ENCODE measurements at regions not wholly inside any gene's neighbourhood (a gene's known extent, or its start where the extent isn't known, plus 50 kb on each side); places are given as distances from the start of the nearest gene placed in this dataset.

DNA sequence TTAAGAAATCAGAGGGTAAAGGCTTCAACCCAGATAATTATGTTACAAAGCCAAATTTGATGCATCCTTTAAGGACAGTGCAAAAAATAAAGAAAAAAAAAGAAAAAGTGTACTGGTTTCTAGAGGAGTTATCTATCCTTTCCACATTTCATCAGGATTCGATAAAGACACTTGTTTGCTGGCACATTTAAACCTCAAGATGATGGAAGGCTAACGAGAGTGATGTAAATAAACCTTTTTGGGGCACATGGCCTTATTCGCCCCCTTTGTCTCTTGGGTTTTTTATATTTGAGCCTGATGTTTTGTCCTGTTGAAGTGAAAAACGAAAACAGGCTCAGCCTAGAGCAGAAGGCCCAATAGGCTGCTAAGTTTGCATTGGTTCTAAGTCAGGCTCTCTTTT, 416.5 kb downstream of the TAF11L14 start:
- no peak for TF ChIP-seq CTCF (IDR thresholded peaks at IDR 0.05)
- no peak for TF ChIP-seq POLR2A (IDR thresholded peaks at IDR 0.05)
- Histone ChIP-seq H3K27ac (no peak overlapping the region), H3K4me1 (no peaks in the 10 kb centered on the region), H3K27me3 (no peaks in the 10 kb centered on the region), H3K36me3 (no peaks in the 10 kb centered on the region), H3K9me3 (no peaks in the 10 kb centered on the region), H3K4me3 (no peak overlapping the region)
- intact Hi-C loops (cut with DNase I; ENCODE audit: low total_unique reads) = no loop called here
- no peak for DNase-seq

DNA sequence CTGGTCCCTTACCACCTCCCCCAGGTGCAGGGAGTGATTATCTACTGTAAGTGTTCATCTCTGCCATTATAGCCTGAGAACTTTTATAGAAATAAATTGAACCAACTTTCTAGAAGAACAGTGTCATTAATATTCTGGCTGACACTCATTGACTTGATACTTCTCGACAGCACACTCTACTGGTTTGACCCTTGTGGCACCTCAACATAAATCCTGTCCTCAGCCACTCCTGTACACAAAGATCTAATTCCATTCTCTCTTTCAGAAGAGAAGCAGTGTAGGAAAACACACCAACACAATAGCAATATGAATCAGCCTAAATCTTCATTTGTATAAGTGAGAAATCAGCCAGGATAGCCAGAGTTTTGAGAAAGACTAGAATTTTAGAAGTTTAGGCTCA, 417.7 kb downstream of the TAF11L14 start:
- H3K36me3 ChIP-seq = no peaks in the 10 kb centered on the region
- no peaks in the 10 kb centered on the region for H3K4me1 ChIP-seq
- DNase-seq = no peak
- no peaks in the 10 kb centered on the region for H3K27me3 ChIP-seq
- no peaks in the 10 kb centered on the region for H3K9me3 ChIP-seq
- no peak for TF ChIP-seq POLR2A (IDR thresholded peaks at IDR 0.05)
- TF ChIP-seq CTCF (IDR thresholded peaks at IDR 0.05) = no peak
- H3K27ac ChIP-seq = no peak overlapping the region
- intact Hi-C loops (cut with DNase I; ENCODE audit: low total_unique reads) = no loop called here
- no peak overlapping the region for H3K4me3 ChIP-seq

DNA sequence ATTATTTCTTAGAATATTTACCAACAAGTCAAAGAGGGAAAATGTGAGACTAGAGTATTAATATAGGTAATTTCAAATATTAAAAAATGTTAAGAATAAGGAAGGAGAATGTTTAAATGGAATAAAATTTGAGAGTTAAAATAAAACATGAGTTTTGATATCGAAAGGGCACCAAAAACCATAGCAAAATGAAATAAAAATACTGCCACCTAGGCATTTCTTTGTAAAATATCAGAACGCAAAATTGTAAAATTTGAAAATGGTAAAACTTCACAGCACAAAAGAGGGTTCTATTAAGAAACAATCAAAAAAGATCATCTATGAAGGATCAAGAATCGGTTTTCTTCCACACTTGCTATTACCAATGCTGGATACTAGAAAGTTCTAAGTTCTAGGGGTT, 418.3 kb downstream of the TAF11L14 start:
- no peak overlapping the region for H3K27ac ChIP-seq
- no peaks in the 10 kb centered on the region for H3K4me1 ChIP-seq
- no peak overlapping the region for H3K4me3 ChIP-seq
- no peaks in the 10 kb centered on the region for H3K36me3 ChIP-seq
- TF ChIP-seq CTCF (IDR thresholded peaks at IDR 0.05) = no peak
- TF ChIP-seq POLR2A (IDR thresholded peaks at IDR 0.05) = no peak
- intact Hi-C loops (cut with DNase I; ENCODE audit: low total_unique reads) = no loop called here
- DNase-seq = no peak
- no peaks in the 10 kb centered on the region for H3K27me3 ChIP-seq
- H3K9me3 ChIP-seq = no peaks in the 10 kb centered on the region

DNA sequence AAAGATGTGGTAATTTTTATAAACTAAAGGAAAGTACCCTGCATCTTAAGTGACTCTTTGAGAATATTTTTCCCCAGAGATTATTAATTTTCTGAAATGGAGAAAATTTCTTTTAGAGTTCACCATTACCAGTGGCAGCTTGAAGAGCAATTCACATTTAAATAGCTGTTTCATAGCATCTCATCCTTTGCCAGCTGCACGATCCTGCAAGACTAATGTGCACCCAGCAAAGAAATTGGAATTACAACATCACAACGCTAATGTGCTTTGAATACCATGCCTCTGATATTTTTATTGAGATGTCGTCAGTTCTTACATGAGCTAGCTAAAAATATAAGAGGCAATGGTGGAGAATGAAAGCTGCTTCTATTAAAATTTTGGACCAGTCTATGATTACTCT, 423.5 kb downstream of the TAF11L14 start:
- no peak overlapping the region for H3K4me3 ChIP-seq
- no peak overlapping the region for H3K27ac ChIP-seq
- DNase-seq = no peak
- H3K27me3 ChIP-seq = no peaks in the 10 kb centered on the region
- no peak for TF ChIP-seq CTCF (IDR thresholded peaks at IDR 0.05)
- no peak for TF ChIP-seq POLR2A (IDR thresholded peaks at IDR 0.05)
- no peaks in the 10 kb centered on the region for H3K4me1 ChIP-seq
- no peaks in the 10 kb centered on the region for H3K9me3 ChIP-seq
- no peaks in the 10 kb centered on the region for H3K36me3 ChIP-seq
- intact Hi-C loops (cut with DNase I; ENCODE audit: low total_unique reads) = no loop called here

DNA sequence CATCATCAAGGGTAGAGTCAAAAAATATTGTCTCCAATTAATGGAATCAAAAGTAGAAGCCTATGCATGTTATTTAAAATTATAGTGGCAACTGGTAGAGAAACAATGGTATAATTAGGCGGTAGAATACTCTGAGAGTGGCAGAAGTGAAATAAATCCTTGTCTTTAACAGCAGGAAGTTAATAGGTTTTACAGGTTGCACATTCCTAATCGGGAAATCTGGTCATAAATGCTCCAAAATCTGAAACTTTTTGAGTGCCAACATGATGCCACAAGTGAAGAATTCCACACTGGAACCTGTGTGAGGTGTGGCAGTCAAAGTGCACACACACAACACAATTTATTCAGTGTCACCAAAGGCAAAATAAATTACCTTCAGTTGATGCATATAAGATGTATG, 433.4 kb downstream of the TAF11L14 start:
- Histone ChIP-seq H3K4me1 (no peaks in the 10 kb centered on the region), H3K4me3 (no peak overlapping the region), H3K36me3 (no peaks in the 10 kb centered on the region), H3K27ac (no peak overlapping the region), H3K9me3 (no peaks in the 10 kb centered on the region), H3K27me3 (no peaks in the 10 kb centered on the region)
- no peak for TF ChIP-seq CTCF (IDR thresholded peaks at IDR 0.05)
- TF ChIP-seq POLR2A (IDR thresholded peaks at IDR 0.05) = no peak
- no peak for DNase-seq
- intact Hi-C loops (cut with DNase I; ENCODE audit: low total_unique reads) = no loop called here

Measured in uterus (tissue), 3 donors.